GM12874 (cell line): ENCODE measurements at regions not wholly inside any gene's neighbourhood (a gene's known extent, or its start where the extent isn't known, plus 50 kb on each side); places are given as distances from the start of the nearest gene placed in this dataset.

Source experiments
- CTCF ChIP-seq: IDR thresholded peaks from 2 replicates; pipeline ENCODE4 v1.5.1; 2011; ENCODE audit warnings: low read depth, mild to moderate bottlenecking, control low read depth, low read length, moderate library complexity; ENCODE audit not compliant: insufficient read depth

GRCh38 chr7:110317541-110318265 lies 773.2 kb upstream of the LRRN3 start:
- TF ChIP-seq CTCF, result no peak

- TF ChIP-seq CTCF, result no peak
These were observed 768.1 kb upstream of the LRRN3 start for GRCh38 chr7:110322796-110323195.

- TF ChIP-seq CTCF, result no peak
These were observed 764.0 kb upstream of the LRRN3 start for GRCh38 chr7:110326966-110327365.

- no peak for TF ChIP-seq CTCF
These were observed 754.5 kb upstream of the LRRN3 start for GRCh38 chr7:110336423-110336822.

GRCh38 chr7:110337646-110338045 lies 753.3 kb upstream of the LRRN3 start:
- TF ChIP-seq CTCF, result no peak

- no peak for TF ChIP-seq CTCF
These were observed 743.8 kb upstream of the LRRN3 start for GRCh38 chr7:110347081-110347480.

GRCh38 chr7:110356438-110356837 lies 734.5 kb upstream of the LRRN3 start:
- no peak for TF ChIP-seq CTCF

GRCh38 chr7:110358028-110358427 lies 732.9 kb upstream of the LRRN3 start:
- no peak for TF ChIP-seq CTCF
